Gastrocnemius medialis (tissue), 4 donors: ENCODE measurements at regions not wholly inside any gene's neighbourhood (a gene's known extent, or its start where the extent isn't known, plus 50 kb on each side); places are given as distances from the start of the nearest gene placed in this dataset.

Experiments
- ATAC-seq, 2 donors: fragments of 150-250 bp; one replicate each; pipeline ENCODE4 v1.9.1; 2016
- DNase-seq, 2 donors: peaks; one replicate each; pipeline ENCODE4 v3.0.0-alpha.2; 2019
- H3K27ac ChIP-seq, 4 donors: fragments of 200-600 bp; sonication (generic); 1 replicate in 1 of 4; 2 replicates in 3 of 4; pipeline ENCODE4 v1.5.1; 2016 to 2018; ENCODE audit warnings: mild to moderate bottlenecking in 2 of 4, moderate library complexity in 1 of 4
- H3K27me3 ChIP-seq, 3 donors: fragments of 200-600 bp; sonication (generic) in 2 of 3; 1 replicate in 1 of 3; 2 replicates in 2 of 3; pipeline versions ENCODE4 v1.5.1 to v1.6.0; 2016 to 2019; ENCODE audit warnings: mild to moderate bottlenecking in 1 of 3, moderate library complexity in 1 of 3
- H3K36me3 ChIP-seq, 2 donors: fragments of 200-600 bp; sonication (generic) in 1 of 2; one replicate each; pipeline ENCODE4 v1.5.1; 2017 to 2018
- H3K4me1 ChIP-seq, 2 donors: fragments of 200-600 bp; sonication (generic) in 1 of 2; one replicate each; pipeline ENCODE4 v1.5.1; 2016 to 2017; ENCODE audit warnings: mild to moderate bottlenecking in 2 of 2
- H3K4me3 ChIP-seq, 4 donors: fragments of 200-600 bp; sonication (generic) in 3 of 4; 1 replicate in 1 of 4; 2 replicates in 3 of 4; pipeline ENCODE4 v1.5.1; 2016 to 2019; ENCODE audit warnings: mild to moderate bottlenecking in 2 of 4
- H3K9me3 ChIP-seq, 3 donors: fragments of 200-600 bp; sonication (generic) in 2 of 3; 1 replicate in 1 of 3; 2 replicates in 2 of 3; pipeline ENCODE4 v1.5.1; 2016 to 2019
- CTCF ChIP-seq, 5 experiments: fragments of 450-650 bp in 3 of 5; fragments of 200-600 bp in 2 of 5; sonication (generic) in 2 of 5; IDR thresholded peaks in 4 of 5; conservative IDR thresholded peaks in 1 of 5; 1 replicate in 4 of 5; 2 replicates in 1 of 5; pipeline ENCODE4 v1.5.1; 2016 to 2019; ENCODE audit warnings: antibody characterized with exemption in 5 of 5, mild to moderate bottlenecking in 3 of 5, moderate library complexity in 3 of 5
- POLR2A ChIP-seq, 2 donors: fragments of 450-650 bp; IDR thresholded peaks; one replicate each; pipeline ENCODE4 v1.6.1; 2017; ENCODE audit warnings: antibody characterized with exemption in 2 of 2, mild to moderate bottlenecking in 2 of 2, moderate library complexity in 2 of 2
- in situ Hi-C, 4 donors: fragments of 200-750 bp; cut with MboI; loops; one replicate each; pipeline versions ENCODE4 v1.15.0 to v1.8.0; 2017; ENCODE audit warnings: low sequenced_read_pairs in 4 of 4
- intact Hi-C: fragments of 100-400 bp; cut with DNase I; formaldehyde crosslinking; loops from one replicate; pipeline ENCODE4 v1.15.1; 2023; ENCODE audit warnings: low total_unique reads

- no peak for DNase-seq
- ATAC-seq: no peak
- in situ Hi-C loops: no loop called here
Observed at GRCh38 chr9:26530841-26531240, 361.8 kb downstream of the CAAP1 start.

GRCh38 chr9:26527931-26528330, 364.7 kb downstream of the CAAP1 start:
- H3K27ac ChIP-seq: no peak overlapping the region
- no peaks in the 10 kb centered on the region for H3K36me3 ChIP-seq
- in situ Hi-C loops (no loop called here), intact Hi-C loops (no loop called here)
- no peaks in the 10 kb centered on the region for H3K4me1 ChIP-seq
- no peaks in the 10 kb centered on the region for H3K9me3 ChIP-seq
- no peak overlapping the region for H3K4me3 ChIP-seq
- ATAC-seq (no peak), DNase-seq (no peak)
- TF ChIP-seq CTCF (IDR thresholded peaks at IDR 0.05 in 4 of 5, conservative IDR thresholded peaks at IDR 0.05 in 1 of 5): no peak
- no peak for TF ChIP-seq POLR2A (IDR thresholded peaks at IDR 0.05)
- H3K27me3 ChIP-seq: no peaks in the 10 kb centered on the region

More at GRCh38 chr9:26530841-26531240, 361.8 kb downstream of the CAAP1 start:
- Histone ChIP-seq H3K4me1 (no peaks in the 10 kb centered on the region), H3K27ac (no peak overlapping the region), H3K4me3 (no peak overlapping the region), H3K36me3 (no peaks in the 10 kb centered on the region), H3K9me3 (no peaks in the 10 kb centered on the region), H3K27me3 (no peaks in the 10 kb centered on the region)
- TF ChIP-seq POLR2A (IDR thresholded peaks at IDR 0.05): no peak
- no peak for TF ChIP-seq CTCF (IDR thresholded peaks at IDR 0.05 in 4 of 5, conservative IDR thresholded peaks at IDR 0.05 in 1 of 5)
- intact Hi-C loops: no loop called here

GRCh38 chr9:26524267-26524666, 368.3 kb downstream of the CAAP1 start:
- ATAC-seq (no peak), DNase-seq (no peak)
- in situ Hi-C loops (no loop called here), intact Hi-C loops (no loop called here)
- no peak for TF ChIP-seq POLR2A (IDR thresholded peaks at IDR 0.05)
- TF ChIP-seq CTCF (IDR thresholded peaks at IDR 0.05 in 4 of 5, conservative IDR thresholded peaks at IDR 0.05 in 1 of 5): no peak
- Histone ChIP-seq H3K27me3 (no peaks in the 10 kb centered on the region), H3K4me3 (no peak overlapping the region), H3K27ac (no peak overlapping the region), H3K9me3 (no peaks in the 10 kb centered on the region), H3K4me1 (no peaks in the 10 kb centered on the region), H3K36me3 (no peaks in the 10 kb centered on the region)

GRCh38 chr9:26523577-26523976, 369.0 kb downstream of the CAAP1 start:
- Histone ChIP-seq H3K27ac (no peak overlapping the region), H3K4me3 (no peak overlapping the region), H3K27me3 (no peaks in the 10 kb centered on the region), H3K4me1 (no peaks in the 10 kb centered on the region), H3K9me3 (no peaks in the 10 kb centered on the region), H3K36me3 (no peaks in the 10 kb centered on the region)
- intact Hi-C loops: no loop called here
- no peak for DNase-seq
- TF ChIP-seq CTCF (IDR thresholded peaks at IDR 0.05 in 4 of 5, conservative IDR thresholded peaks at IDR 0.05 in 1 of 5): no peak
- no peak for TF ChIP-seq POLR2A (IDR thresholded peaks at IDR 0.05)
- ATAC-seq: no peak
- in situ Hi-C loops: no loop called here

- Histone ChIP-seq H3K27me3 (no peaks in the 10 kb centered on the region), H3K27ac (no peak overlapping the region), H3K9me3 (no peaks in the 10 kb centered on the region), H3K4me1 (no peaks in the 10 kb centered on the region), H3K36me3 (no peaks in the 10 kb centered on the region), H3K4me3 (no peak overlapping the region)
- ATAC-seq (no peak), DNase-seq (no peak)
- in situ Hi-C loops: no loop called here
- intact Hi-C loops: no loop called here
- no peak for TF ChIP-seq CTCF (IDR thresholded peaks at IDR 0.05 in 4 of 5, conservative IDR thresholded peaks at IDR 0.05 in 1 of 5)
- TF ChIP-seq POLR2A (IDR thresholded peaks at IDR 0.05): no peak
Observed at GRCh38 chr9:26520141-26520540, 372.5 kb downstream of the CAAP1 start.
